ENCODE measurements at regions not wholly inside any gene's neighbourhood (a gene's known extent, or its start where the extent isn't known, plus 50 kb on each side); places are given as distances from the start of the nearest gene placed in this dataset.
"Not testable (repeated sequence)": the region's sequence is repeated elsewhere in the genome, so short reads cannot be mapped to it uniquely, and the experiment has no call there.

GRCh38 chr10:61039868-61040267 lies 95.9 kb upstream of the RHOBTB1 start:
- ATAC-seq (ENCODE audit: insufficient read depth, low read depth) (no peak), DNase-seq (no peak)
- Histone ChIP-seq H3K4me2 (ENCODE audit: insufficient read depth, low read length) (no peak overlapping the region), H3K4me3 (ENCODE audit: low read depth in 1 of 2, low read length in 2 of 2) (no peak overlapping the region), H4K20me1 (ENCODE audit: insufficient read depth, low read length) (no peaks in the 10 kb centered on the region), H2AFZ (ENCODE audit: low read depth, low read length) (no peak overlapping the region), H3K9ac (ENCODE audit: low read depth, low read length) (no peak overlapping the region), H3K9me3 (ENCODE audit: insufficient read depth, low read length, severe bottlenecking) (no peaks in the 10 kb centered on the region), H3K27me3 (ENCODE audit: insufficient read depth, low read length, poor library complexity) (no peaks in the 10 kb centered on the region), H3K27ac (ENCODE audit: low read length) (no peak overlapping the region), H3K4me1 (ENCODE audit: insufficient read depth, low read length) (no peaks in the 10 kb centered on the region), H3K79me2 (ENCODE audit: insufficient read depth, low read length) (no peaks in the 10 kb centered on the region), H3K36me3 (ENCODE audit: insufficient read depth, low read length) (no peaks in the 10 kb centered on the region)
- no peak for TF ChIP-seq CTCF (IDR thresholded peaks at IDR 0.05; ENCODE audit: borderline replicate concordance, extremely low read depth, low read length, poor library complexity, severe bottlenecking)
- TF ChIP-seq EZH2 (IDR thresholded peaks at IDR 0.05; ENCODE audit: borderline replicate concordance, low read depth, low read length, severe bottlenecking) = no peak

- H3K27me3 ChIP-seq (ENCODE audit: insufficient read depth, low read length, poor library complexity); H2AFZ ChIP-seq (ENCODE audit: low read depth, low read length); H4K20me1 ChIP-seq (ENCODE audit: insufficient read depth, low read length); H3K4me3 ChIP-seq (ENCODE audit: low read depth in 1 of 2, low read length in 2 of 2); ATAC-seq (ENCODE audit: insufficient read depth, low read depth); H3K79me2 ChIP-seq (ENCODE audit: insufficient read depth, low read length); H3K36me3 ChIP-seq (ENCODE audit: insufficient read depth, low read length); H3K27ac ChIP-seq (ENCODE audit: low read length); H3K4me2 ChIP-seq (ENCODE audit: insufficient read depth, low read length); DNase-seq; H3K9me3 ChIP-seq (ENCODE audit: insufficient read depth, low read length, severe bottlenecking); H3K4me1 ChIP-seq (ENCODE audit: insufficient read depth, low read length); H3K9ac ChIP-seq (ENCODE audit: low read depth, low read length): not testable (repeated sequence)
Observed at GRCh38 chr10:61037261-61037830, 93.4 kb upstream of the RHOBTB1 start.

GRCh38 chr10:61036148-61036547 lies 92.2 kb upstream of the RHOBTB1 start:
- H2AFZ ChIP-seq (ENCODE audit: low read depth, low read length); ATAC-seq (ENCODE audit: insufficient read depth, low read depth); H3K27me3 ChIP-seq (ENCODE audit: insufficient read depth, low read length, poor library complexity); H3K4me3 ChIP-seq (ENCODE audit: low read depth in 1 of 2, low read length in 2 of 2); H3K27ac ChIP-seq (ENCODE audit: low read length); H3K4me2 ChIP-seq (ENCODE audit: insufficient read depth, low read length); H4K20me1 ChIP-seq (ENCODE audit: insufficient read depth, low read length); H3K9me3 ChIP-seq (ENCODE audit: insufficient read depth, low read length, severe bottlenecking); H3K79me2 ChIP-seq (ENCODE audit: insufficient read depth, low read length); H3K36me3 ChIP-seq (ENCODE audit: insufficient read depth, low read length); H3K9ac ChIP-seq (ENCODE audit: low read depth, low read length); H3K4me1 ChIP-seq (ENCODE audit: insufficient read depth, low read length); DNase-seq: not testable (repeated sequence)

- H3K9ac ChIP-seq (ENCODE audit: low read depth, low read length) = no peak overlapping the region
- ATAC-seq (ENCODE audit: insufficient read depth, low read depth) = no peak
Observed at GRCh38 chr10:61031341-61031740, 87.4 kb upstream of the RHOBTB1 start.

More at GRCh38 chr10:61031341-61031740, 87.4 kb upstream of the RHOBTB1 start:
- no peaks in the 10 kb centered on the region for H3K9me3 ChIP-seq (ENCODE audit: insufficient read depth, low read length, severe bottlenecking)
- no peak overlapping the region for H3K27ac ChIP-seq (ENCODE audit: low read length)
- no peak overlapping the region for H2AFZ ChIP-seq (ENCODE audit: low read depth, low read length)
- H3K27me3 ChIP-seq (ENCODE audit: insufficient read depth, low read length, poor library complexity) = no peaks in the 10 kb centered on the region
- no peaks in the 10 kb centered on the region for H3K36me3 ChIP-seq (ENCODE audit: insufficient read depth, low read length)
- H3K4me1 ChIP-seq (ENCODE audit: insufficient read depth, low read length) = no peaks in the 10 kb centered on the region
- no peak for TF ChIP-seq CTCF (IDR thresholded peaks at IDR 0.05; ENCODE audit: borderline replicate concordance, extremely low read depth, low read length, poor library complexity, severe bottlenecking)
- no peak for TF ChIP-seq EZH2 (IDR thresholded peaks at IDR 0.05; ENCODE audit: borderline replicate concordance, low read depth, low read length, severe bottlenecking)
- H4K20me1 ChIP-seq (ENCODE audit: insufficient read depth, low read length) = no peaks in the 10 kb centered on the region
- H3K4me2 ChIP-seq (ENCODE audit: insufficient read depth, low read length) = no peak overlapping the region
- DNase-seq = no peak
- no peak overlapping the region for H3K4me3 ChIP-seq (ENCODE audit: low read depth in 1 of 2, low read length in 2 of 2)
- H3K79me2 ChIP-seq (ENCODE audit: insufficient read depth, low read length) = no peaks in the 10 kb centered on the region
